SU-DHL-6 (cell line): ENCODE measurements at regions not wholly inside any gene's neighbourhood (a gene's known extent, or its start where the extent isn't known, plus 50 kb on each side); places are given as distances from the start of the nearest gene placed in this dataset.

Source experiments
- H2AFZ ChIP-seq: fragments of 200-600 bp; sonication (generic); 2 replicates; pipeline ENCODE4 v1.6.1; 2014; ENCODE audit warnings: low read depth, mild to moderate bottlenecking, moderate library complexity, mixed read lengths, antibody characterized with exemption, low read length; ENCODE audit not compliant: severe bottlenecking
- H3F3A ChIP-seq: fragments of 200-600 bp; shearing (Covaris generic); 2 replicates; pipeline ENCODE4 v1.6.0; 2016; ENCODE audit warnings: antibody characterized with exemption, mild to moderate bottlenecking; ENCODE audit not compliant: insufficient read depth
- H3K27ac ChIP-seq: fragments of 200-600 bp; sonication (generic); 2 replicates; pipeline ENCODE4 v1.5.1; 2016; ENCODE audit warnings: low read depth, mild to moderate bottlenecking, low read length, moderate library complexity, mixed read lengths
- H3K27me3 ChIP-seq: fragments of 200-600 bp; sonication (generic), shearing (Covaris generic); 2 replicates; pipeline ENCODE4 v1.6.0; 2014; ENCODE audit warnings: mild to moderate bottlenecking, low read length
- H3K36me3 ChIP-seq: fragments of 200-600 bp; sonication (generic); 2 replicates; pipeline ENCODE4 v1.6.1; 2014; ENCODE audit warnings: mild to moderate bottlenecking, low read length, mixed read lengths
- H3K4me2 ChIP-seq: fragments of 300-600, 200-600 bp; shearing (Covaris generic), sonication (generic); 2 replicates; pipeline ENCODE4 v1.6.0; 2014; ENCODE audit warnings: low read length, low read depth, mild to moderate bottlenecking; ENCODE audit not compliant: poor library complexity, severe bottlenecking
- H3K4me3 ChIP-seq: fragments of 200-600 bp; sonication (generic); 2 replicates; pipeline ENCODE4 v1.5.1; 2014; ENCODE audit warnings: antibody characterized with exemption, low read length, mild to moderate bottlenecking, mixed read lengths; ENCODE audit not compliant: insufficient read depth, poor library complexity, severe bottlenecking
- H3K79me2 ChIP-seq: fragments of 200-600 bp; sonication (generic); 2 replicates; pipeline ENCODE4 v1.6.1; 2014; ENCODE audit warnings: mild to moderate bottlenecking, low read length, moderate library complexity; ENCODE audit not compliant: insufficient read depth
- H3K9ac ChIP-seq: fragments of 200-600 bp; sonication (generic); 2 replicates; pipeline ENCODE4 v1.7.0; 2014; ENCODE audit warnings: mild to moderate bottlenecking, low read length
- H3K9me2 ChIP-seq: fragments of 200-600 bp; sonication (generic); replicated peaks from 2 replicates; pipeline ENCODE4 v1.6.1; 2014; ENCODE audit warnings: low read length; ENCODE audit not compliant: insufficient read depth
- H3K9me3 ChIP-seq: fragments of 200-600 bp; sonication (generic); 2 replicates; pipeline ENCODE4 v1.6.1; 2014; ENCODE audit warnings: low read length, mixed read lengths; ENCODE audit not compliant: insufficient read depth
- H4K20me1 ChIP-seq: fragments of 200-600 bp; sonication (generic); 2 replicates; pipeline ENCODE4 v1.6.1; 2014; ENCODE audit warnings: low read depth, mild to moderate bottlenecking, antibody characterized with exemption, low read length, moderate library complexity, mixed read lengths
- EZH2phosphoT487 ChIP-seq: fragments of 200-600 bp; sonication (generic), shearing (Covaris generic); conservative IDR thresholded peaks from 2 replicates; pipeline ENCODE4 v1.6.1; 2018; ENCODE audit warnings: mild to moderate bottlenecking, antibody characterized with exemption, low read length, moderate library complexity, mixed read lengths
- TF ChIP-seq, protein P1 (sequence below): fragments of 200-600 bp; sonication (generic); IDR thresholded peaks from one replicate; pipeline ENCODE4 v1.5.1; 2017; ENCODE audit warnings: antibody characterized with exemption, mild to moderate bottlenecking, low read length, moderate library complexity; ENCODE audit not compliant: insufficient read depth, poor library complexity, severe bottlenecking

- Histone ChIP-seq H3K27ac (no peak overlapping the region), H3K9me2 (no peaks in the 10 kb centered on the region), H2AFZ (no peak overlapping the region), H3K36me3 (no peaks in the 10 kb centered on the region), H3K27me3 (no peaks in the 10 kb centered on the region), H3F3A (no peaks in the 10 kb centered on the region), H4K20me1 (no peaks in the 10 kb centered on the region), H3K9ac (no peak overlapping the region), H3K4me3 (no peak overlapping the region), H3K4me2 (no peak overlapping the region), H3K9me3 (no peaks in the 10 kb centered on the region), H3K79me2 (no peaks in the 10 kb centered on the region)
- no peak for TF ChIP-seq EZH2phosphoT487
- TF ChIP-seq, protein P1, sequence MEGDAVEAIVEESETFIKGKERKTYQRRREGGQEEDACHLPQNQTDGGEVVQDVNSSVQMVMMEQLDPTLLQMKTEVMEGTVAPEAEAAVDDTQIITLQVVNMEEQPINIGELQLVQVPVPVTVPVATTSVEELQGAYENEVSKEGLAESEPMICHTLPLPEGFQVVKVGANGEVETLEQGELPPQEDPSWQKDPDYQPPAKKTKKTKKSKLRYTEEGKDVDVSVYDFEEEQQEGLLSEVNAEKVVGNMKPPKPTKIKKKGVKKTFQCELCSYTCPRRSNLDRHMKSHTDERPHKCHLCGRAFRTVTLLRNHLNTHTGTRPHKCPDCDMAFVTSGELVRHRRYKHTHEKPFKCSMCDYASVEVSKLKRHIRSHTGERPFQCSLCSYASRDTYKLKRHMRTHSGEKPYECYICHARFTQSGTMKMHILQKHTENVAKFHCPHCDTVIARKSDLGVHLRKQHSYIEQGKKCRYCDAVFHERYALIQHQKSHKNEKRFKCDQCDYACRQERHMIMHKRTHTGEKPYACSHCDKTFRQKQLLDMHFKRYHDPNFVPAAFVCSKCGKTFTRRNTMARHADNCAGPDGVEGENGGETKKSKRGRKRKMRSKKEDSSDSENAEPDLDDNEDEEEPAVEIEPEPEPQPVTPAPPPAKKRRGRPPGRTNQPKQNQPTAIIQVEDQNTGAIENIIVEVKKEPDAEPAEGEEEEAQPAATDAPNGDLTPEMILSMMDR = no peak
Measured at GRCh38 chr5:4370218-4370617, 769.9 kb upstream of the ADAMTS16 start.

GRCh38 chr5:4372481-4372880, 767.6 kb upstream of the ADAMTS16 start:
- Histone ChIP-seq H3K9me3 (no peaks in the 10 kb centered on the region), H3K27me3 (no peaks in the 10 kb centered on the region), H3K36me3 (no peaks in the 10 kb centered on the region), H3K9me2 (no peaks in the 10 kb centered on the region), H3K27ac (no peak overlapping the region), H3F3A (no peaks in the 10 kb centered on the region), H3K79me2 (no peaks in the 10 kb centered on the region), H3K4me3 (no peak overlapping the region), H3K9ac (no peak overlapping the region), H3K4me2 (no peak overlapping the region), H4K20me1 (no peaks in the 10 kb centered on the region), H2AFZ (no peak overlapping the region)
- TF ChIP-seq, protein P1 = no peak
- no peak for TF ChIP-seq EZH2phosphoT487

- H4K20me1 ChIP-seq = no peaks in the 10 kb centered on the region
- TF ChIP-seq EZH2phosphoT487 = no peak
- TF ChIP-seq, protein P1 = no peak
- H3K27ac ChIP-seq = no peak overlapping the region
- H3K9me2 ChIP-seq = no peaks in the 10 kb centered on the region
- no peak overlapping the region for H3K4me2 ChIP-seq
- no peak overlapping the region for H3K9ac ChIP-seq
- H3K27me3 ChIP-seq = no peaks in the 10 kb centered on the region
- H3K36me3 ChIP-seq = no peaks in the 10 kb centered on the region
- no peak overlapping the region for H2AFZ ChIP-seq
- H3K79me2 ChIP-seq = no peaks in the 10 kb centered on the region
- no peaks in the 10 kb centered on the region for H3F3A ChIP-seq
- H3K4me3 ChIP-seq = no peak overlapping the region
- H3K9me3 ChIP-seq = no peaks in the 10 kb centered on the region
Measured at GRCh38 chr5:4373051-4373820, 766.9 kb upstream of the ADAMTS16 start.
